ENCODE measurements at regions not wholly inside any gene's neighbourhood (a gene's known extent, or its start where the extent isn't known, plus 50 kb on each side); places are given as distances from the start of the nearest gene placed in this dataset.

- TF ChIP-seq BHLHE40 (IDR thresholded peaks at IDR 0.05; ENCODE audit: low read depth, low read length) = no peak
- TF ChIP-seq USF2 (IDR thresholded peaks at IDR 0.05) = no peak
- no peak for TF ChIP-seq HMGXB4 (CRISPR knock-in tag; IDR thresholded peaks at IDR 0.05; ENCODE audit: borderline replicate concordance)
- no peak for TF ChIP-seq POLR2AphosphoS2 (conservative IDR thresholded peaks at IDR 0.05; ENCODE audit: low read length)
- no peak for TF ChIP-seq TP53 (CRISPR knock-in tag; IDR thresholded peaks at IDR 0.05)
- TF ChIP-seq EP300 (IDR thresholded peaks at IDR 0.05) = no peak; a peak in 1 of 5 replicates
- TF ChIP-seq, protein P1, sequence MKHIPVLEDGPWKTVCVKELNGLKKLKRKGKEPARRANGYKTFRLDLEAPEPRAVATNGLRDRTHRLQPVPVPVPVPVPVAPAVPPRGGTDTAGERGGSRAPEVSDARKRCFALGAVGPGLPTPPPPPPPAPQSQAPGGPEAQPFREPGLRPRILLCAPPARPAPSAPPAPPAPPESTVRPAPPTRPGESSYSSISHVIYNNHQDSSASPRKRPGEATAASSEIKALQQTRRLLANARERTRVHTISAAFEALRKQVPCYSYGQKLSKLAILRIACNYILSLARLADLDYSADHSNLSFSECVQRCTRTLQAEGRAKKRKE (CRISPR knock-in tag; IDR thresholded peaks at IDR 0.05; ENCODE audit: low read depth) = 0 out of 2 replicates have a peak, but pooled peaks have one; percentile 29
- TF ChIP-seq SMC3 (IDR thresholded peaks at IDR 0.05) = peak; percentile 57; the same call in 2 of the 3 replicates
- no peak for TF ChIP-seq KDM5A (IDR thresholded peaks at IDR 0.05)
- TF ChIP-seq MYC (IDR thresholded peaks at IDR 0.05; ENCODE audit: borderline replicate concordance, low read length) = no peak
- TF ChIP-seq FOSL2 (IDR thresholded peaks at IDR 0.05) = peak; percentile 52; the same call in 1 of the 2 replicates
- TF ChIP-seq FOSL2 (CRISPR knock-in tag; IDR thresholded peaks at IDR 0.05) = peak; percentile 86
- TF ChIP-seq ESRRA (IDR thresholded peaks at IDR 0.05; ENCODE audit: borderline replicate concordance, low read length) = no peak
- TF ChIP-seq HEYL (CRISPR knock-in tag; IDR thresholded peaks at IDR 0.05) = no peak
- no peak for TF ChIP-seq SREBF2 (IDR thresholded peaks at IDR 0.05)
- no peak for TF ChIP-seq HOXA7 (CRISPR knock-in tag; IDR thresholded peaks at IDR 0.05)
- TF ChIP-seq, protein P2, sequence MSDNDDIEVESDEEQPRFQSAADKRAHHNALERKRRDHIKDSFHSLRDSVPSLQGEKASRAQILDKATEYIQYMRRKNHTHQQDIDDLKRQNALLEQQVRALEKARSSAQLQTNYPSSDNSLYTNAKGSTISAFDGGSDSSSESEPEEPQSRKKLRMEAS (IDR thresholded peaks at IDR 0.05) = peak; percentile 62
- TF ChIP-seq, protein P3, sequence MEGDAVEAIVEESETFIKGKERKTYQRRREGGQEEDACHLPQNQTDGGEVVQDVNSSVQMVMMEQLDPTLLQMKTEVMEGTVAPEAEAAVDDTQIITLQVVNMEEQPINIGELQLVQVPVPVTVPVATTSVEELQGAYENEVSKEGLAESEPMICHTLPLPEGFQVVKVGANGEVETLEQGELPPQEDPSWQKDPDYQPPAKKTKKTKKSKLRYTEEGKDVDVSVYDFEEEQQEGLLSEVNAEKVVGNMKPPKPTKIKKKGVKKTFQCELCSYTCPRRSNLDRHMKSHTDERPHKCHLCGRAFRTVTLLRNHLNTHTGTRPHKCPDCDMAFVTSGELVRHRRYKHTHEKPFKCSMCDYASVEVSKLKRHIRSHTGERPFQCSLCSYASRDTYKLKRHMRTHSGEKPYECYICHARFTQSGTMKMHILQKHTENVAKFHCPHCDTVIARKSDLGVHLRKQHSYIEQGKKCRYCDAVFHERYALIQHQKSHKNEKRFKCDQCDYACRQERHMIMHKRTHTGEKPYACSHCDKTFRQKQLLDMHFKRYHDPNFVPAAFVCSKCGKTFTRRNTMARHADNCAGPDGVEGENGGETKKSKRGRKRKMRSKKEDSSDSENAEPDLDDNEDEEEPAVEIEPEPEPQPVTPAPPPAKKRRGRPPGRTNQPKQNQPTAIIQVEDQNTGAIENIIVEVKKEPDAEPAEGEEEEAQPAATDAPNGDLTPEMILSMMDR (IDR thresholded peaks at IDR 0.05) = peak; percentile 25; the same call in 2 of the 3 replicates
- TF ChIP-seq ZFP36 (IDR thresholded peaks at IDR 0.05; ENCODE audit: borderline replicate concordance, partially characterized antibody) = no peak
- TF ChIP-seq HOXB13 (CRISPR knock-in tag; IDR thresholded peaks at IDR 0.05; ENCODE audit: low read depth) = no peak
- TF ChIP-seq MAZ (IDR thresholded peaks at IDR 0.05; ENCODE audit: borderline replicate concordance, low read depth, low read length) = no peak
- TF ChIP-seq CHD2 (IDR thresholded peaks at IDR 0.05; ENCODE audit: low read length, partially characterized antibody) = no peak
- TF ChIP-seq RFX5 (IDR thresholded peaks at IDR 0.05) = 0 out of 2 replicates have a peak, but pooled peaks have one; percentile 44
- no peak for TF ChIP-seq NPAS2 (CRISPR knock-in tag; IDR thresholded peaks at IDR 0.05; ENCODE audit: borderline replicate concordance)
- TF ChIP-seq REST (IDR thresholded peaks at IDR 0.05) = no peak
- peak; percentile 11; the same call in 1 of the 2 replicates for TF ChIP-seq GATA3 (IDR thresholded peaks at IDR 0.05; ENCODE audit: borderline replicate concordance)
- peak; percentile 52 to 57 for TF ChIP-seq RAD21 (conservative IDR thresholded peaks at IDR 0.05 in 1 of 2, IDR thresholded peaks at IDR 0.05 in 1 of 2)
- TF ChIP-seq, protein P4, sequence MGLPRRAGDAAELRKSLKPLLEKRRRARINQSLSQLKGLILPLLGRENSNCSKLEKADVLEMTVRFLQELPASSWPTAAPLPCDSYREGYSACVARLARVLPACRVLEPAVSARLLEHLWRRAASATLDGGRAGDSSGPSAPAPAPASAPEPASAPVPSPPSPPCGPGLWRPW (IDR thresholded peaks at IDR 0.05) = no peak
- TF ChIP-seq MAFK (IDR thresholded peaks at IDR 0.05; ENCODE audit: partially characterized antibody) = peak; percentile 17
- no peak for TF ChIP-seq HDAC2 (IDR thresholded peaks at IDR 0.05)
- 0 out of 5 replicates have a peak, but pooled peaks of 1 of the 2 experiments have one; percentile 31 for TF ChIP-seq JUN (IDR thresholded peaks at IDR 0.05)
- TF ChIP-seq FOXS1 (CRISPR knock-in tag; IDR thresholded peaks at IDR 0.05) = no peak
- no peak for TF ChIP-seq RCOR1 (IDR thresholded peaks at IDR 0.05; ENCODE audit: low read depth, low read length)
- TF ChIP-seq FOSB (CRISPR knock-in tag; IDR thresholded peaks at IDR 0.05) = no peak
- no peak for TF ChIP-seq RNF2 (IDR thresholded peaks at IDR 0.05; ENCODE audit: borderline replicate concordance, low read depth)
Observed at GRCh38 chr5:71922584-71923106, 184.6 kb upstream of the MAP1B start (continued).

All from A549 (cell line).